GM21423 (cell line): ENCODE measurements at regions not wholly inside any gene's neighbourhood (a gene's known extent, or its start where the extent isn't known, plus 50 kb on each side); places are given as distances from the start of the nearest gene placed in this dataset.

ENCODE experiments used
- ATAC-seq: cut with Tn5 transposase; IDR thresholded peaks from one replicate; pipeline ENCODE4 v1.9.1; 2021; ENCODE audit warnings: mild to moderate bottlenecking, moderate library complexity; ENCODE audit not compliant: unreplicated experiment

DNA sequence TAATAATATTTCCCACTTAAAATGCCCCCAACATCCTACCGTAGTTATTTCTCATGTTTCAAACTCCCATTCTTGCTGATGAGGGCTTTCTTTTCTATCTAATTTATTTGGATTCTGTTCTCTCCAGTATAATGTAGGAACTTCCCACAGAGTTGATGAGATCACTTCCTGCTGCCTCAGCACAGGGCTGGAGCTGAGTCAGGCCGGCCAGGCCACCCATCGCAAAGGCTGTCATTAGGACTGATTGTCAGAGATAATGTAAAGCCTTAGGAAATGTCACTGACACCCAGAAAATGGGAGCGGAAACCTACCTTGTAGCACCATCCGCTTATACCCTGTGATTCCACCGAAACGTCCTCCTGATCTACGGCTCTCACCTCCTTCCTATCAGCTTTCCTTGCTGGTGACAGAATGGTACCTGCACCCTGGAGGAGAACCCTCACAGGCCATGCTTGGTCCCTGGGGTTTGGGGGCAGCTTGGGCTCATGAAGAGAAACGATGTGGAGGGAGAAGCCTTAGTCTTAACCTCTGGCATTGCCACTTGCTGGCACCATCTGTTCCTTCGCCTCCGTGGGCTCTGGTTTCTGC is 672.8 kb upstream of the ID2 start:
- no peak for ATAC-seq

DNA sequence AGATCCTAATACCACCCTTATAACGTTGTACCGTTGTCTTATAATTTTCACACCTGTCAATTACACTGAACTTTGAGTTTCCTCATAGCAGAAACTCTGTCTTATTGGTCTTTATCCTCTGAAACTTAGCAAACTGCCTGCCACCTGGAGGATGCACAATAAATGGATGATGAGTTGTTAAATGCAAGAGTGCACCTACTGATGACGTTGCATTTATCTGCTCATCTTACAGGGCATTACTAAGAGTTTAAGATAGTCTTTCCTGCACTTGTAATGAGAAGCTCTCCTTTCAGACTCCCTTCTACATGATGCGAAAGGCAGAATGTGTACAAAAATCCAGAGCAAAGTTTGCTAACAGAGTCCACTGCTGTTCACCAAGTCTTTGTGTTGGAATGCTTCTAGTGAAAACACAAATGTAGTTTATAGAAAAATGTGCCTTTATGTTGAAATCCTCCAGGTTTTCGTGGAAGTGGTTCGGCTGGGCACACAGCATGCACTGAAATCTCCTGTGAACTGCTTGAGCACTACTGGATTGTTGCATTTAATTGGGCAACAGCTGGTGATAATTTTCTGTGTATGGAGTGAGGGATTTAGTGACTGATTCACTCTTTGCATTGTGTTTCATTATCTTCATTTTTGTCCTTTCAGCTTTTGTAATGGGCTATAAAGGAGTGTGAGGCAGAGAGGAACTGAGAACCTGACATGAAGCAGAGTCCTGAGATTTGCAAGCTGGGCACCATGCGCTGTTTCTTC is 665.8 kb upstream of the ID2 start:
- ATAC-seq: no peak

DNA sequence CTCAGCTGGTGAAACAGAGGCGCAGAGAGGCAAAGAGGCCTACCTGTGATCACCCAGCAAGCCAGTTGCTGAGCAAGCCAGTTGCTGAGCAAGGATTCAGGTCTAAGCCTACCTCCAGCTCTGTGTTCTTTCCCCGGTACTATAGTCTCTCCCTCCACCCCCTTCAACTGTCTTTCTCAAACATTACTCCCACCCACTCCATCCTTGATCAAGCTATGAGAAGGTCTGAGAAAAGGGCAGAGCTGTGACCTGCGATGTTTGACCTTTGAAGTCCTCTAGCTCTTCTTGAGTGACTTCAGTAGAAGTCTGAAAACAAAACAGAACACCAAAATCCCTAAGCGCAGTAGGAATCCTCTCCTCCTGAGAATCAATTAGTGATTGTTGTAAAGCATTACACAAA is 665.2 kb upstream of the ID2 start:
- ATAC-seq: no peak

DNA sequence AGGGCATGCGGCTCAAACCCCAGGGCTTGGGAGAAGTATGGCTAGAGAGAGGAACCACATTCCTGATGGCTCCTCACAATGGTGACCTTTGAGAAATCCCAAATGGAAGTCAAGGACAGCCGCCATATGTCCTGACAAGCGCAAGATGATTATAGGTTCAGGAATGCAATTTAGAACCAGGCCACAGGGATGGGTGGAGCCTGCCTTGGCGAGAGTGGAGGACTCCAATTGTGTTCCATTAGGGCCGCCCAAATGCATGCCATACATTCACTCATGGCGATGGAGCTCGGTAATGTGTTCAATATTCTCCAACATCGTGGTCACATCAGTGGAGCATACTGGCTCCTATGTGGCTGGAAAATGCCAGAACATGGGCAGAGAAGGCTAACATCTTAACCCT is 662.9 kb upstream of the ID2 start:
- ATAC-seq: no peak

DNA sequence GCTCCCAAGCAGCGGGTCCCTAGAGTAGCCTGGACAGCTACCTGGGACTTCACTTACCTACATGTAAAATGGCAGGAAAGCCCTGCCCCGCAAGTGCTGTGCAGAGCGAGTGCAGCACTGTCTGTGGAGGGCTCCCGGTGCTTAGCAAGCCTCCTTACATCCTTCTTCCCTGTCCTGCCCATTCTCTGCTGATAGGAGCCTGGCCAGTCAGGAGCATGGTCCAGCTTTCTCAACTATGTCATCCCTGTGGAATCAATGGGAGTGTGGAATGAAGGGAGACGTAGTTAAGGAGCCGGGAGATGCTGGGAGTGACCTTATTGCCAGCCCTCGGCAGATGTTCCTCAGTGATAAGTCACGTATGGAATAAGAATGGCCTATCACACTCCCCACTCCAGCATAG is 661.9 kb upstream of the ID2 start:
- ATAC-seq: no peak

DNA sequence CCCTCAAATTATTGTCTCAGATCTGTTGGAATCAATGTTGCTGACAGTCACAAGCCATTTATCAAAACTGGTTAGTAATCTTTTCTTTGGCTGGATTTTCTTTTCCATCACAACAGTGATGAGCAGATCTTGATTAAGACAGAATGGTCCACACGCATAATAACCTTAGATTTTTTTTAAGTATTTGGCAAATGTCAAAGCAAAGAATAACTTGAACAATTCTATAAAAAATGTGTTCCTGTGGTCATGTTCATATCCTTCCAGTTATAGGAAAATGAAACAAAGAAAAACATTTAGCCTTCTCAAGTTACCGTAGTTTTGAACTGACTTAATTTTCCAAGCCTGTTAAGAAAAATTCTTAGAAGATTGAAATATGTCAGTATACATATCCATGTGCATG is 659.9 kb upstream of the ID2 start:
- ATAC-seq: no peak

DNA sequence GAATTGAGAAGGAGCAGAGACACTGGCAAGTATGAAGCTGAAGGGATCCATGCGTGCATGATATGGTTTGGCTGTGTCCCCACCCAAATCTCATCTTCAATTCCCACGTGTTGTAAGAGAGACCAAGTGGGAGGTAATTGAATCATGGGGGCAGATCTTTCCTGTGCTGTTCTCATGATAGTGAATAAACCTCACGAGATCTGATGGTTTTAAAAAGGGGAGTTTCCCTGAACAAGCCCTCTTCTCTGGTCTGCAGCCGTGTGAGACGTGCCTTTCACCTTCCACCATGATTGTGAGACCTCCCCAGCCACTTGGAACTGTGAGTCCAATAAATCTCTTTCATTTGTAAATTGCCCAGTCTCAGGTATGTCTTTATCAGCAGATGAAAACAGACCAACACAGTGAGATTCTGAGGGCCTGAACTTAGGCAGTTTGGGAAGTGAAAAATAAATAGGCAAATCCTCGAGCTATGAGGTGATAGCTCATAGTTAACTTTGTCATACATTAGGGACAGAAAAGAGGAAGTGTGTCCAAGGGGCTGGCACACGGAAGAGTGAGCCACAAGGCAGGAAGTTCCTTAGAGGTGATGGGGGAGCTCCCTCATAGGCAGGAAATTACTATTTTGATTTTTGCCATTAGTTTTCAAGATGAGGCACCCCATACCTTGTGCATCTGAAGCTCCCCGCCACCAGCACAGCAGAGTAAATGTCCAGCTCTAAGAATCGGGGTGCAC is 658.8 kb upstream of the ID2 start:
- ATAC-seq: peak; percentile 95

DNA sequence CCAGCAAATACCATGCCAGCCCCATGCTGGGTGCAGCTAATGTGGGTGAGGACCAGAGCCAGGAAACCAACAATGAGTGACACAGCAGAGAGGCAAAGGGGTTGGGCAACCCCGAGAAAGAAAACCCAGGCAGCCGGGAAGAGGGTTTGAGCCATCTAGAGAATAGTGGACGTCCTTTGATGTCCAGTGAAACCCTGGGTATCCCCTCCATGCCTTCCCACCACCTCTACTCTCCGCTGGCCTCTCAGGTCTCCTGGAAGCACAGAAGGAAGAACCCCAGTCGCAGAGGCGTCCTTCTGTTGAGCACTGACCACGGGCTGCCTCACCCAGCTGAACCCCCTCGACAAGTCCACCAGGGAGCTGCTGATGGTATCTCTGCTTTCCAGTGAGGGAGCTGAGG is 657.4 kb upstream of the ID2 start:
- no peak for ATAC-seq

DNA sequence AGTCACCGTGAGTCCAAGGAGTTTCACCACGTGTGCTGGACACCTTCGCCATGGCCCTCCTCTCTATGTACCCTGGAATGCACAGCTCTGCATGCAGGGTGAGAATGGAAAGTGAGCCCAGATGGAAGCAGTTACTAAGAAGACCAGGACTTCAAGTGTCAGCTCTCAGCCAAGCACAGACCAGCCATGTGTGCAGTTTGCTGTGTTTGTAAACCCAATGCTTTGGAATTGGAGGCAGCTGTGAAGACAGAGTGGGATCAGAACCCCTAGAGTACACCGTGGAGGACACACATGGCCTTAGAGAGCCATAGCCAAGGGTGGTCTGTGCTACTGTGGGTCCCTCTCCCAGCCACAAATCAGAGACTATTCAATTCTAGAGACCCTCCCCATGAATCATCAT is 655.5 kb upstream of the ID2 start:
- ATAC-seq: no peak

DNA sequence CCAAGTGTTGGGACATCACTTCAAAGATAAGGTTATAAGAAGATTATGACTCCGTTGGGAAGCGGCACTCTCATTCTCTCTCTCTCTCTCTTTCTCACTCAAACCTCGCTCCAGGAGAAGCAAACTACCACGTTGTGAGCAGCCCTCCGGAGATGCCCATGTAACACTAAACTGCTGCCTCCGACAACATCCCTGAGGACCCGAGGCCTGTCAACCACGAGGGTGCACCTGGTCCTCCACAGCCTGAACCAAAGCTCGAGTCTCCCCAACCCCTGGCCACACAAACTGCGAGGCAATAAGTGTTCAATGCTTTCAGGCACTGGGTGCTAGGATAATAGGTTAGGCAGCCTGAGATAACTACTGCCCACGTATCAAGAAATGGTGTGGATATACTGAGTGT is 654.5 kb upstream of the ID2 start:
- ATAC-seq: no peak

DNA sequence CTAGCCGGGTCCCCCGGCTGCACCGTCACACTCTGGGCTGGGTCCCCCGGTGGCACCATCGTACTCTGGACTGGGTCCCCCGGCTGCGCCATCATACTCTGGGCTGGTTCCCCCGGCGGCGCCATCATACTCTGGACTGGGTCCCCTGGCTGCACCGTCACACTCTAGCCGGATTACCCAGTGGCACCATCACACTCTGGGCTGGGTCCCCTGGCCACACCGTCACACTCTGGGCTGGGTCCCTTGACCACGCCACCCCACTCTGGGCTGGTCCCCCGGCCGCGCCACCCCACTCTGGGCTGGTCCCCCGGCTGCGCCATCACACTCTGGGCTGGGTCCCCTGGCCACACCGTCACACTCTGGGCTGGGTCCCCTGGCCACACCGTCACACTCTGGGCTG is 653.8 kb upstream of the ID2 start:
- no peak for ATAC-seq

DNA sequence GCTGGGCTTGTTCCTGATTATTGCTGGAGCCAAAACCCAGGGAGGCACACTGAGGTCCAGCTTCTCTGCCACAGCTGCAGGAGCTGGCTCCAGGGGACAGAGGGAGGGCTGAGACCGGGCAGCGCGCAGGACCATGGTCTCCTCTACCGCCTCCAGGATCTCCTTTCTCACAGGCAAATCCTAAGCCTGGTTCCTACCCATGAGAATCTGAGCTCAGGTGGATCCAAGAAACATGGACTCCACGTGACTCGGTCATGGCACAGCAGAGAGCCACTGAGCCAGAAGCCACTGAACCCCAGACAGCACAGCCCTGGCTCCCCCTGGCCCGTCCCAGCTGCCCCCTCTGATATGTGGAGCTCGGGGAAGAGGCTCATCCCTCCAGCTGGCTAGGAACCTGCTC is 653.4 kb upstream of the ID2 start:
- no peak for ATAC-seq

DNA sequence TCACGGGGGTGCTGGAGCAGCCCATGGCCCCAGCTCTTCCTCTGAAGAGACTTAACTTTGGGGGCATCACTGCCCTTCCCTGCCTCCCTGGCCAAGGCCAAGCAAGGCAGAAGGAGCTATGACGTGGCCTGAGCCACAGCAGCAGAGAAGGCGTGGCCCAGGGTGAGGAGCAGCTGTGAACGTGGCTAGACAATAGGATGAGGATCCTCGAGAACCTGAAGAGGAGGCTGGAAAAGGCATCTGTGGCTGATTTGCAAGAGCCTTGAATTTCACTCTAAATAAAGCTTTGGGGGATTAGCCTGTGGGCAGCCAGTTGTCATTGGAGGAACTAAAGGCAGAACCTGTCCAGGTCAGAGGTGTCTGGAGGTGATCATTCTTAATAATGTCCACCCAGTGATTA is 652.9 kb upstream of the ID2 start:
- no peak for ATAC-seq

DNA sequence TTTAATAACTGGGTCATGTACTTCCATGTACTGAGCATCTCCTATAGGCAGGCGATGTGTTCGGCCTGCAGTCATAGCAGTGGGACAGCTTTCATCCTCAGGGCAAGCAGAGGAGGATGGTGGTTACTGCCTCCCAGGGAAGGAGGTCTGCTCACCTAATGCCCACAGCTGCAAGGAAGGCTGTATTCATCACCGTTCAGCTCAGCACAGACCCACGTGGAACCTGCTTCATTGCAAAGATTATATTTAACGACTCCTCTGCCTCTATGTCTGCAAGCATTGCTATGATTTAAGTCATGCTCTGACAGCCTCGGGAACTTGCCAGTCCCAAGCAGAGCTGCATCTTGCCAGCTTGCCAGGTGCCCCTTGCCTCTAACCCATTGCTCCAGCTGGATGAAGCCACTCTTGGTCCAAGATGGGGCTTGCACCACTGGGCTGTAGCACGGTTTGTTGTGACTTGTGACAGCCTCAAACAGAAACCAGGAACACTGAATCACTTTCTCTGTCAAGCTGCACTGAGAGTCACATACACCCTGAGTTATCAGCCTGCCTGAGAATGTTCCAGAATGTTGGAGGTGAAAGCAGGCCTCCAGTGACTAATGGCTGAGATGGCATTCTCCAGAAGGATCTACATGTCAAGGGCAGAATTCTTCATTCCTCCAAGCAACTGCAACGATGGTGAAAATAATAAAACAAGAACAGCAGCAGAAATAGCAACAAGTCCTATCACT is 651.1 kb upstream of the ID2 start:
- no peak for ATAC-seq

DNA sequence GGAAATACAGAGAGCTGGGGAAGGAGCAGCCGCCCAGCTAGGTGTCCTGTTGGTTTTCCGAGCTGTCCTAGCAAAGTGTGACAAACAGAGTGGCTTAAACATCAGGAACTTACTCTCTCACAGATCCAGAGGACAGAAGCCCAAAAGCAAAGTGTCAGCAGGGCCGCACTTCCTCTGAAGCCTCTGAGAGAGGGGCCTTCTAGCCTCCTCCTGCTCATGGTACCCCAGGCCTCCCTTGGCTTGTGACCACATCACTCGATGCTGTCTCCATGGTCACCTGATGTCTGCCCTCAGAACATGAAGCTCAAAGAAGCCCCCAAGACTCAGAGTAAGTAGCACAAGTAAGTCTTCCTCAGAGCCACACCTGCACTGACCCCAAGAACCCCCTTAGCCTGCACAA is 650.5 kb upstream of the ID2 start:
- no peak for ATAC-seq

DNA sequence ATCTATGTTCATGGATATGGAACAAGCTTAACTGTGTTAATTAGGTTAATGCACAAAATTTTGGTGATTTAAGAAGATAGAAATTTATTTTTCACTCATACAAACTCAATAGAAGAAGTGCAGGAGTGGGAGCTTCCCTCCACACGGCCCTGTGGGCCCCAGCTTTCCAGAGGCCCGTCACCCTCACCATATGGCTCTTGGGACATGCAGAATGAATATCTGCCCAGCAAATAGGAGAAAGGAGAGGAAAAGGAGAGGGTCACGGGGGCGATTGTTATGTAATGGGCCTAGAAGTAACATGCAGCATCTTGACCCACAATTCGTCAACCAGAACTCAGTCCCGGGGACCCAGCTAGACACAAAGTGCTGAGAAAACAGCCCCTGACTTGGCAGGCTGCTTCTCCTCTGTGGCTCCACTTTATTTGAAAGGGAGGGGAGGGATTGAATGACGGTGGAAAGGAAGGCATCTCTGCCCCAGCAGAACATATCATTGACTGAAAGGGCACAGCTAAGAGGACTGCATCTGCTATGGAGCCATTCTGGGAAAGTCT is 648.2 kb upstream of the ID2 start:
- no peak for ATAC-seq

DNA sequence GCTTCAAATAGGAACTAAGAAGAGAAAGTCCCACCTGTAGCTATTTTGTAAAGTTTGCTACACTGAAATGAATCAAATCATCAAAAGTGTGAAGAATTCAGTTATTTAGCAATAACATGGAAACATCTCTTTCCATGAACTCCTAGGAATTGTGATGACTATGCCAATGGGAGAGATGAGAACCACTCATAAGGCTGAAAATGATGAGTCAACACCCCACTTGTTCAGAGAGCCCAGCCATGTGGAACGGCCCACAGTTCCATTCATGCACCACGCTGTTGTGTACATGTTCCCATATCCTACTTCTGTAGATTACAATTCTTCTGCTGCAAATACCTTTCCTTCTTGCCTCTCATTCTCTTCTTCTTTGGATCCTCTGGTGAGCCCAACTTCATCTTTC is 645.5 kb upstream of the ID2 start:
- no peak for ATAC-seq

DNA sequence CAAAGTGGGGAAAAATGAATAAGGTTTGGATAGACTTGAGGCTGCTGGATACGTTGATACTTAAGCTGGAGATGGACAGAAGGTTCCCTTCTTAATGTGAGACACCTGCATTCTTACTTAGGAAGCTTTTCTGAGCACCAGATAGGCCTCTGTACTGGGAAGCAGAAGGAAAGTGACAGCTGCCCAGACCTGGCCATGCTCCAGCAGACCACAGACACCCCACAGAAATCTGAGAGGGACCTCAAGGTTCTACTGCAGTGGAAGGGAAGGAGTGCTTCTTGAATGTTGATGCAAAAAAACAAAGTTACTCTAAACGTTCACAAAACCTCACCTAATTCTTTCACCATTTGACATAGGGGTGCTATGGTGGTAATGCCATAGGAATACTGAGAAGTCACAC is 642.1 kb upstream of the ID2 start:
- no peak for ATAC-seq

DNA sequence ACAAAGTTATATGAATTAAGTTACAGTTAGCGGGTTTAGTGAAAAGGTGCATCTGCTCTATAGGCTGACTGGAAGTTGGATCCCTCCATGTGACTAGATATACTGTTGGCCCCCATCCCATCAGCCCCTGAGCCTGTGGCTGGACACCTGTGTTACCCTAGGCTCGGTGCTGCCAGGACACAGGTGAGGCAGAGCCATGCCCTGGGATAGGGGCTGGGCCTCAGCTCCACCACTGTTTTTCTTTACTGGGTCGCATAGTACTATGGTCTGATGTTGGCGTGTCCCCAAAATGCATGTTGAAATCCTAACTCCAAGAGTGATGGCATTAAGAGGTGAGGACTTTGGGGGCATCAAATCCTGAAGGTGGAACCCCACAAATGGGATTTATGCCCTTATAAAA is 638.6 kb upstream of the ID2 start:
- ATAC-seq: no peak

DNA sequence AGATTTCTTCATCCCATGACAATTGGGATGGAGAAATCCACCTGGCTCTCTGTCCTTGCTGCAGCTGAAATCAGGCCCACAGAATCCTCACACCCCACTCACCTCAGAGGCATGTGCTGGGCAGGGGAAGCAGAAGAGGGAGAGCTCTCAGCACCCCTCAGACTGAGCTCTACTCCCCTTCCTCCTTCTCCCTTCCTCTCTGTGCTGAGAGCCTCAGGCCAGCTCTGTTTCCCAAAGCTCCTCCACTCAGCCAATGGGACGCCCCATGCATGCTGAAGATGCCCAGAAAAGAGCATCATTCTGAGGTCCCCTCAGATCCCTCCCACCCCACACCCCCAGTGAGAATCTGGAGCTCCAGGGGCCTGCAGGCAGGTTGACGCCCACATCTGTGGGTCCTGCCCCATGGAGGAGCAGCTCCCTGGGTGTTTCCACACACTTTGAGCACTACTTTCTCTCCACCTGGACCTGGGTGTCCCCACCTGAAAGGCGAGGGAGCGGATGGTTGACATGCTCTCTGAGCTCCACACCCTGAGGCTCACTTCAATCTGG is 637.7 kb upstream of the ID2 start:
- no peak for ATAC-seq

DNA sequence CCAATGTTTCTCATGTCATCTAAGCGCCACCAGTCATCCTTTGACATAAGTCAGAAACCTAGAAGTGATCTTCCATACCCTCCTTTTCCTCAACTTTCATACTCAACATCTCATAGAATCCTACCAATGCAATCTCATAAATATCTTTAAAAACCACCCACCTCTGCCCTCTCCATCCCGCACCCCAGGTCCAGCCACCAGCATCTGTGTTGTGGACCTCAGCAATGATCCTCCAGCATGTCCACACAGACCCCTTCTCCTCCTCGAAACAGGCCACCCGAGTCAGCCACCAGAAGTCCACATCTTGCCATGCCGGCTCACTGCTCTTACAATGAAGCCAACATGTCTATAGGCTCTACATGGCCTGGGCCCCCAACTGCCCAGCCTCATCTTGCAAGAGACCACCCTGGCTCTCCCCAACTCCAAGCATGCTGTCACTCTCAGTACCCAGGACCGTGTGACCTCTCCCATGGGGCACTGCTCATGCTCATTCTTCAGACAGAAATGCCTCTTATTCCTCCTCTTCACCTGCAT is 636.7 kb upstream of the ID2 start:
- ATAC-seq: no peak
